Umbilical cord (tissue), 1 donor: ENCODE measurements at regions not wholly inside any gene's neighbourhood (a gene's known extent, or its start where the extent isn't known, plus 50 kb on each side); places are given as distances from the start of the nearest gene placed in this dataset.

Experiments used
- DNase-seq: peaks from one replicate; pipeline ENCODE4 v3.0.0-alpha.2; 2015; ENCODE audit warnings: low spot score

DNA sequence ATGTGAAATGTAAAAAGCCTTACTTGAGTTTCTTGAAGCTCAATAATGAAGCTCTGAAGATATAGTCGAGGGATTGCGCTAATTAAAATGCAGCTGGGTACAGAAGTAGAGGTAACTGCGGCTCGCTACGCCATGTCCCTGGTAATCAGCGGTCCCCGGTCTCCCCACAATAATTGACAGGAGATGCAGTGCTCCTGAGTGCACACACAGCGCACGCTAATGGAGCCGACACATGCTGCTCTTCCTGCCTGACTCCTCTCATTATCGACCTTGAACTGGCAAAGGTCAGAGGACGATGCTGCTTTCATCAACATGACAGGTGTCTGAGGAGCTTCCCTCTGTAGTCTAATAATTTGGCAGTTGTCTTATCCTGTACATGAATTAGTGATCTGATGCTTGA lies 365.9 kb downstream of the RNF144B start:
- DNase-seq, result no peak

DNA sequence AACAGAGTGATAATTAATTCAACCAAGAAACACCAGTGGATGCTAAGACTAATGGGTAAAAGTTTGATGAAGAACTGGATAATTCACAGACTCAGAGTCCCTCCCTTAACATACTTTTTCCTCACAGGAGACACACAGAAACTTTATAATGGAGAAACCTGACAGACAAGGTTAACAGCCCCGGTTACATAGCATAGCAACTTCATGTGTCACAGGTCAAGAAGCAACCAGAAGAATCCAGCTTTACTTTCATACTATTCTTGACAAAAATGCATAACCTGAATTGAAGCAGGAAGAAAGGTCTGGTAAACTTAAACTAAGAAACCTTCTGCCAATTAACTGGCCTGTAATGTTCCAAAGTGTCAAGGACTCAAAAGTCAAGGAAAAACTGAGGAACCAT lies 375.9 kb downstream of the RNF144B start:
- peak; percentile 40 for DNase-seq

DNA sequence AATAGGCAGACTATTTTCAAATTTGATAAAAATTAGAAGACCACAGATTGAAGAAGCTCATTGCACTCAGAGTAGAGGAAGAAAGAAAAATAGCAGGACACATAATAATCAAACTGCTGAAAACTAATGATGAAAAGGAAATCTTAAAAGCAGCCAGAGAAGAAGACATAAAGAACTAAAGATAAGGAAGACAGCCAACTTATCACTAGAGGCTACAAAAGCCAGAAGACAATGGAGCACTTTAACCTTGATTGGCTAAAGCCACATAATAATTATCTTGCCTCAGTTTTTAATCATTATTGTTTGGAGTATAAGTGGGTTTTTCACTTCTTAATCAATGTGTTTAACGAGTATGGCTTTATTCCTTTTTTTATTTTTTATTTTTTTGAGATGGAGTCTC lies 397.6 kb downstream of the RNF144B start:
- no peak for DNase-seq

DNA sequence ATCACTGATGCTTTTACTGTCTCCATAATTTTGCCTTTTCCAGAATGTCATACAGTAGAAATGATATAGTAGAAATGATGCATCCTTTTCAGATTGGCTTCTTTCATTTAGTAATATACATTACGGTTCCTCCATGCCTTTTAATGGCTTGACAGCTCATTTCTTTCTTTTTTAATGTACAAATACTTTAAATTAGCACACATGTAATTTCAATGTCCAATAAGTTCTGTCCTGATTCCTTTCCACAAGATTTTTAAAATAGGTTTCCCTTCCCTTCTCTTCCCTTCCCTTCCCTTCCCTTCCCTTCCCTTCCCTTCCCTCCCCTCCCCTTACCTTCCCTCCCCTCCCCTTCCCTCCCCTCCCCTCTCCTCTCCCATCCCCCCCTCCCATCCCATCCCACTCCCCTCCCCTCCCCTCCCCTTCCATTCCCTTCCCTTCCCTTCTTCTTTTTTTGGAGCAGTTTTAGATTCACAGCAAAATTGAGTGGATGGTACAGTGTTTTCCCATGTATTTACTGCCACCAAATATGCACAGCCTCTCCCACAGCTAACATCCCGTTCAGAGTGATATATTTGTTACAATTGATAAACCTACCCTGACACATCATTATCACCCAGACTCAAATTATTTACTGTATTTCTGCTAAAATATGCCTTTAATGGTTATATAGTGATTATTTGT lies 398.8 kb downstream of the RNF144B start:
- DNase-seq, result no peak

DNA sequence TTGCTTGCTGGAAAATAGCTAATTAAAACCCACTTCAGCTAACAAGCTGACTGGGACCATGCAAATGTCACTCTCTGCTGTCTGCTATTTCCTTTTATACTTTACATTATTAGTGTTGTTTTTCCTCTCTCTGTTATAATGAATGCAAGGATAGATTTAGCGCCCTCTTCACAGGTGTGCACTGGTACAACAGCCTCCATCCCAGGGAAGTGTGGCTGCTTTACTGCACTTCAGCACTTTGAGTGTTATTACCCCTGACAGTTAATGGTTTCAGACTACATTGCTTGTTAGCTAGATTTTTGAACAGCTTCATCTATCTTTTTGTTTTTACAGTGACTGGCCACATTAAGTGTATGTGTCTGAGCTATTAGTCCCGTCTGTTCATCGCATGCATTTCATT lies 405.7 kb downstream of the RNF144B start:
- DNase-seq, result no peak

DNA sequence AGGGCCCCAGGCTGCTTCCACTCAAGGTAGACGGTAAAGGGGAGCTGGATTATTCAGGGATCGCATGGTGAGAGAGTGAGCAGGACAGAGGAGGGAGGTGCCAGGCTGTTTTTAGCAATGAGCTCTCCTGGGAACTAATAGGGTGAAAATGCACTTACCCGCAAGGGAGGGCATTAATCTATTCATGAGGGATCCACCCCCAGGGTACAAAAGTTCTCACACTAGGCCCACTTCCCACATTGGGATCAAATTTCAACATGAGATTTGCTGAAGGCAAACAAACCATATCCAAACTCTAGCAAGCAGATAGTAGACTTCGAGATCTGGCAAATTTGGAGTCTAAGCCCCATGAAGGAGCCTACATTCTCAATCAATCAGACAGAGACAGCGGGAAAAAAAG lies 408.6 kb downstream of the RNF144B start:
- DNase-seq, result no peak

DNA sequence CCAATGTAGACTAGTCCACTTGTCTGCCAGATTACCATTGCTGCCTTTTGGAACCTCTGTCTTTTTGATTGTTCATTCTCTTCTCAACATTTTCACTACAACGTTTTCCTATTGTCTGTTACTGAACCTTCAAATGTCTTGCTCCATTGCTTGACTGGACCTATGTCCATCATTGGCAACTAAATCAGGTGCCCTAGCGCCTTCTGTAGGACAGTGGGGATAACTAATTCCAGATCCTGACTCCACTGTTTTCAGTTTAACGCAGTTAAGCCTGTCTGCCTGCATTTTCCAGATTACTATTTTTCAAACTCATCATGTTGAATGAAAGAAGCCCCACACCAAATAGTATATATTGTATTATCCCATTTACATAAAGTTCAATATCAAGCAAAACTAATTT lies 433.6 kb downstream of the RNF144B start:
- no peak for DNase-seq

DNA sequence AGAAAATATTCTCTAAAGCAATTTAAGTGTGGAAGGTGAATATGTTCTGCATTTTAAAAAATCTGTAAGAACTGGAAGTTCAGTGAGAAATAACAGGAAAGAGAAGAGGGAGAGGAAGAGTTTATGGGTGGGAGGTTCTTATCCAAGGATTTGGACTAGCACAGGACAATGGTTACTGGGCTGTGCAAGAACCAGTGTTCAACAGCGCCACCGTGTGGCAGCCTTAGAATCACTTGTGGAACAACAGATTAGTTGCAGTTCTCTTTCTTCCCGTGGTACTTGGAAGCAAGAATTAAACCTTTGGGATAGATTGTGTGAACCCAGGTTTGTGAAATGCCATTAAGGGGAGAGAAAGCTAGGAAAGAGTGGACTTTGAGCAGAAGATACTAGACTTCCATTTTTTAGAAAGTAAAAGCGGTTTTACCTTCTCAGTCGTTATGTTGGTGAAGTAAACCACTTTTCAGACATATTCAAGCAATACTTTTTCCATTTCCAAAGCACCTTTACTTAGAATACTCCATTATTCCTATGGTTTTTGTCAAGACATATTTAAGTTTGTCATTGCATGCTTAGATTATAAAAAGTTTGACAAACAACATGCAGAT lies 436.7 kb downstream of the RNF144B start:
- no peak for DNase-seq

DNA sequence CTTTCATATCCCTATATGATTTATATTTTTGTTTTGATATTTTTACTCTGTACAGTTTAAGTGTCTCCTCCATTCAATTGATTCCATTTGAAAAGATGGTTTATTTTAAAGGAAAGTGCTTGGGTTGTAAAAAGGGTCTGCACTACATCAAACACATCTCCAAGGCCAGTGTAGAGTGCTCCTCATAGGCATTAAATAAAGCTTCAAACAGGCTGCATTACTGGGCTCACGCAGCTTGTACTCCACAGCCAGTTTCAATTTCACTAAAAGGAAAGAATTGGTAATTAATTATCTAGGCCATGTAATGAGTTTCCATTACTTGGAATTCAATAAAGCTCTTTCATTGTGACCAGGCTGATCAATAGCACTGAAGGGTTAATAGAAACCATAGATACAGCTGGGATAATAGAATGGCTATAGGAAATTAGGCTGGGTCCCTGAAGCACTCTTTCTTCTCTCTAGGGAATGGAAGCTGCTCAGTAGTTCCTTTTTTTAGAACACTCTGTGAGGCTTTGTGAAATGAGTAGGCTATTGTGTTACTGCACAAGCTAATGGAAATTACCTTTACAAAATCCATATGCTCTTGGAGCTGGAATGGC lies 442.2 kb downstream of the RNF144B start:
- no peak for DNase-seq

DNA sequence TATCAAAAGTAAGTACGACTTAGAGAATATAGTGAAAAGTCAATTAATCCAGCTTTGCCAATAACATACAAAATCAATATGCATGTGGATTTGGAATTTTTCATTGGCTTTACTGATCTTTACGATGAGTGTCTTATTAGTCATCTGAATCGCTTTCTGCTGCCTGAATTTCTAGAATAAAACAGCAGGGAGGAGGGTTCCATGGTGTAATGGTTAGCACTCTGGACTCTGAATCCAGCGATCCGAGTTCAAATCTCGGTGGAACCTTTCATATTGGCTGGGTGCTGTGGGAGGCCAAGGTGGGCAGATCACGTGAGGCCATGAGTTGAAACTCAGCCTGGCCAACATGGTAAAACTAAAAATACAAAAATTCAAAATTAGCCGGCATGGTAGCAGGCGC lies 448.8 kb downstream of the RNF144B start:
- DNase-seq, result no peak

DNA sequence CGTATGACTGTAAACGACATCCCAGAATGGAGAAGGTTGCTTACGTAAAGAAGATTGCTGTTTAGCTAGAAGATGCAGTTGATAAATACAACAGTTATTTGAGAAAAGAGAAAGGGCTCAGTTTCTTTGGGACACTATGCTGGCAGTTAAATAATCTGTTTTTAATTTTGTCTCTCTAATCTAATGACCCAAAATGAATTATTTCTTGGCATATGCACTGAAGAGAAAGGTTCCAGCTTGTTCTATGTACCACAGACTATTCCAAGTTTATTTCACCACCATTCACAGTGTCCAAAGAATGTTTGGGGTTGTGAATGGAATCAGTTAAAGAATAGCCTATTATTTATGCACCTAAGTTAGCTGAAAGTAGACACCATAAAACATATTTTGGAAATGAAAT lies 449.9 kb downstream of the RNF144B start:
- no peak for DNase-seq

DNA sequence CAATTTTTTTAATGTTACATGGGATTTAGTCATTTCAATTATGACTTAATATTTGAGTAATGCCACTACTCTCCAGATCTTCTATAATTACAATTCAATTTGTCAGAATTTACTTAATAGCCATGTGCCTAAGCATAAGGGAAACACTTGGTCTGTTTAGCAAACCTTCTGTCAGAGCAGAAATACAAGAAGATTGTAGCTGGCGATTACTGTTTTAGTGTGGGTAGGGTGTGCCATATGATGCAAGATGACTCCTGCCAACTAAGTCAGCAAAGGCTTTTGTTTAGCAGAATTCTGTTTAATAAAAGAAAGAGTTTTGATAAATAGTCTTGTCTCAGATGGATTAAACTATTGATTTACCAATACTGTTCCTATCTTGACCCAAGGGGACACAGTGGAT lies 455.4 kb downstream of the RNF144B start:
- DNase-seq, result no peak

DNA sequence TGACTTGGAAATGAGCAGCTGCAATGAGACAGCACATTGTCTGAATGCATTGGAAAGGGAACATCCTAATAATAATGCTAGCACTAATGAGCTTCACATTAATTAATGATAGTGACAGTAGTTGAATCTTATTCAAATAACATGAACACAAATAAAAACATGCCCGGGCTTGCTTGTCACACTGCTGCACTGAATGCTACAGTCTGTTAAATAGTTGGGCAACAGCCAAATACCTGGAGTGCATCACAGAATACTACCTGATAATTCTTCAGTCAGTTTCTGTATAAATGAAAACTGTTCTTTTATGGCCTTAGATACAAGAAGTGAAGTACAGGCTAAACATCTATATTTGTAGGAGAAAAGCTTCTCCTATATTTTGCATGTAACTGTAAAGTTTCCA lies 458.7 kb downstream of the RNF144B start:
- peak; percentile 5 for DNase-seq

DNA sequence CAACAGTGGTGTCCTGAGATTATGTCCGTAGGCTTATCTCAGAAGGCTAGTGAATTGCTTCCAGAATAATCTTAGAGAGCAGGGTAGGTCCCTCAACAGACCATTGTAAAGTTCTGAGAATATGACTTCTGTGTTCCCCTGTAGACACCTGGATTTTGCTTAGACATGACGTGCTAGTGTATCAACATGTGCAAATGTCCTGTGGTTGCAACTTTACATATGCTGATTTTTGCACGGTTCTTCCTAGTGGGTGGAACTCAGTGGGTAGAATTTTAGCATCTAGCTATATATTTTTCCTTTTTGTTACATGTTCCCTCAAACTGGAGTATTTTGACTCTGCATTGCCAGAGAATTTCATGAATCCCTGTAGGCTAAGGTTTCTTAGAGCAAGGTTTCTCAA lies 459.2 kb downstream of the RNF144B start:
- DNase-seq, result no peak

DNA sequence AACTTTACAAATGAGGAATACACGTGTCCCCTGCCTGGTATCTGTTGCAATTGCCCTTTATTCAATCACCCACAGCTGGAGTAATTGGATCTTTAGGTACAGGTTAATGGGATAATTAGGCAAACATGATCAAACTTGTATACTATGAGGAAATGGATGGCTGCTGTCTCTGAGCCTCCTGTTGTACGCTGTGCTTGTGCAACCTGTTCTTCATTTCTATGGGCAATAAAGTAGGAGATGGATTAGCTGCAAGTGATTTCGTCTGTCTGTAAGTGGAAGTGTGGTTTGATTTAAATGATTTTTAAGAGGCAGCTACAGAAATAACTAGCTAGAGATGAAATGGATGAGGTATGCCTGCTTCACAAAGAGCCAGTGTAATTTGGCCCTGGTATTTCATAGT lies 474.1 kb downstream of the RNF144B start:
- DNase-seq, result peak; percentile 6

DNA sequence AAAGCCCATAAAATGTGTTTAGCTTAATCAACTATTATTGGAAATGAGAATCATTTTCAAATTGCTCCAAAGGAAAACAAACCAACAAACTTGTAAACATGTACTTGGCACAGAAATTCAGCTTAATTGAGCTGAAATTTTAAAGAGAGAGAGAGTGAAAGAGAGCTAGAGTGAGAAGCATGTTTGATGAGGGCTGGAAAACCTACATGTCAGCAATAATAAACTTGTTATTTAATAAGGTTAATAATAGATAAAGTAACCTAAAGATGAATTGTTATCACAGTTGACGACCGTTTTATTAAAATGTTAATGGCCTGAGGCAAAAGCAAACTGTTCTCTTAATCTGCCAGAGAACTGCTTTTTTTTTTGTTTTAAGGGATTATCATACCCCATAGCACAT lies 496.1 kb downstream of the RNF144B start:
- no peak for DNase-seq

DNA sequence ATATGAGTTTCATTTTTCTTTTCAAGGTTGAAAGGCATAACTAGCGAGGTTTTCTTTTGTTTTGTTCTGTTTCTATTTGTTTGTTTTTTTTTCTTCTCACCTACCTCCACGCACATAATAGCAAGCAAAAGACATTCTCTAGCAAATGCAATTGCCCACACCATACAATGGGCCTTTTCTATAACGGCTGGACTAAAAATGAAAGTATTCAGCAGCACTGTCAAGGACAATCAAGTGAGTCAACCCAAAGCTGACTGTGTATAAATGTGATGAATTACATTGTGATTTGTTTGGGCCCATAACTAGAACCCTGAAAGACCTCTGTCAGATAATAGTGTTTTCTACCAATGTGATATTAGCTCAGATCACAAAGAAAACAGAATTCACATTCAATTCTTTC lies 496.7 kb downstream of the RNF144B start:
- no peak for DNase-seq

DNA sequence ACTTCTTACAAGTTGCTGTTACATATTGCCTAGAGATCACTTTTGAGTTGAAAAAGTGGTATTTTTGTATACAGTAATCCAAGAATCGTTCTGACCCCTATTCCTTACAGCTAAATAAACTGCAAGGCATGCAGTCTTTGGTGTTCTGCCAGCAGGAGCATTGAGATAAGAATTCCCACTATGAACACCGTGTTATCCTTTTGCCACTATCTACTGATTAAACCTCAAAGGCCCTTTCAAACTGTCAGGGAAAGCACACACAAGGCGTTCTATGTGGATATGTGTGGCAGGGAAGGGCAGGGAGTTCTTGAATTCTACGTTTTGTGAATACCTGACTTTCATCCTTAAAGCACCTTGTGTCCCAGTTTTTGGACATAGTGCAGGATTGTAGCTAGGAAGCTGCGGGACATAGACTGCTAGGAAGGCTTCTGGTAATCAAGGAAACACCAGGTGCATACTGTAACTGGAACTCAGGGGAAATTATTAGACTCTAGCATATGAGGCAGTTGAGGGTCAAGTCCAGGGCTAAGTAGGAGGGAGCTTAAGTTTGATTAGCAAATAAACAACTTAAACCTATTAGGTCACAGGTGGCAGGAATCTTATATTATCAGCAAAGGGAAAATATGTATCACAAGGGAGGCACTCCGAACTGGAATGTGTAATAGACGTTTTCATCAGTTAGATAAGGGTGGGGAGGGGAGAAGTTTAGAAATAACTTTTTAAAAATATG lies 506.6 kb downstream of the RNF144B start:
- peak; percentile 10 for DNase-seq

DNA sequence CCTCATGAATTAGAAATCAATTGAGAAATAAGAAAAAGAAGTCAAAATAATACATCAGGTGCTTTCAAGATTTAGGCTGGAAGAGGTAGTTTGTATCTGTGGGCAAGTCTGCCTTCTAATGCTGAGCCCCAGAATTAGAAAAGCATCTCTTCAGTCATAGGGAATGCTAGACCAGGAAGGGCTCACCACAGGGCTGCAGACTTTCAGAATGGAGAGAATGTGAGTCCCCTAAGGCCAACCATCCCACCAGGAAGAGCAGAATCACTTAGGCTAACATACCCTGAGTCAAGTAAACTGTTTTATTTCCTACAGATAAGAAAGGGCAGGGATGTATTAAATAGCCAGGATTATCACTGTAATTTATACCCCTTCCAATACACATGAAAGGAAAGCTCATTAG lies 510.2 kb downstream of the RNF144B start:
- no peak for DNase-seq

DNA sequence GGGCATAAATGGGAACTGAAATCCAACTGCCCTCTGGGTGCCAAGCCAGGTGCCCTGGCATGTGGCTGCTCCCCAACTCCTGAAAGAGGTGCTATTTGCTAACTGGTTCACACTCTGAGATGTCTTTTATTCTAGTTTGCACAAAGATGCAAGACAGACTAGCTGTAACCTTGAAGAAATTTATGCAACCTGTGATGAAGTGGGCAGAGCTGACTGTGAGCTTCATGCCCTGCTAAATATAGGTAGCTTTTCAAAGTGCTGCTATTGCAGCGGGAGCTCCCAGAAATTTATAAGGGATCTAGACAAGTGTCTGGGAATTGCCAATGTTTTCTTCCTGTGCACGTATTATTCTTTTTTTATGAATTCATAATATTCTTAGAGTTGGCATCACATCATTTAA lies 517.5 kb downstream of the RNF144B start:
- no peak for DNase-seq

DNA sequence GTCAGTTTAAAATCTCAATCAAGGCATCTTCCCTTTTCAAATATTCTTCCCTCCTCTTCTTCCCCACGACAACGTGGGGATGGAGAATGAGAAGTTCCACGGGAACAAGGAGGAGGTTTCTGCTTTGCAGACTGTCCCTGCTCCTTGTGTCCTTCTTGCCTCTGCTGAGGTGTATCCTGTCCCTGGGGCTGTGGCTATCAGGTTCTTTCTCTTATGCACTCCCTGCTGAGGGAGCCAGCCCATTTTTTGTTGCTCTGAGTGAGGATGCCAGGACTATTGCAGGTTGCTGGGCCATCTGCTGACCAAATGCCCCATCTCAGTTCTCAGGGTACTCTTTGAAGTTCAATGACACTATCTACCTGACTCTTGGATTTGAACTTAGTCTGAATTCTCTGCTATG lies 533.6 kb downstream of the RNF144B start:
- no peak for DNase-seq

DNA sequence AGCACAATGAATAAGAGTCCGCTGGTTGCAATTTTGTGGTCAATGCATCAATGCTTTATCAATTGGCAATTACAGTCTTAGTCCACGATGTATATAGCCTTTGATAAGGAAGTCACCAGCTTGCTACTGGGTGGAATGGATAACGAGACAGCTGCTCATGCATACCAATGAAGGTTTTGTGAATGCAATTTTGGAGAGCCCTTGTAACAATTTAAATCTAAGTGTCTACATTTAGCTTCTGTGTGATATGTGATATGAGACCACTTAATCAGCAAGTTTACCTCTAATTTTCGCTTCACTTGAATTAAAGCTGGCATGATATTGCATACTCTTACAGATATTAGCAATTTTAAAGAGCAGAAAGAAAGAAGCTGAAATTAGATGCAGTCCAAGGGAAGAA lies 543.9 kb downstream of the RNF144B start:
- no peak for DNase-seq

DNA sequence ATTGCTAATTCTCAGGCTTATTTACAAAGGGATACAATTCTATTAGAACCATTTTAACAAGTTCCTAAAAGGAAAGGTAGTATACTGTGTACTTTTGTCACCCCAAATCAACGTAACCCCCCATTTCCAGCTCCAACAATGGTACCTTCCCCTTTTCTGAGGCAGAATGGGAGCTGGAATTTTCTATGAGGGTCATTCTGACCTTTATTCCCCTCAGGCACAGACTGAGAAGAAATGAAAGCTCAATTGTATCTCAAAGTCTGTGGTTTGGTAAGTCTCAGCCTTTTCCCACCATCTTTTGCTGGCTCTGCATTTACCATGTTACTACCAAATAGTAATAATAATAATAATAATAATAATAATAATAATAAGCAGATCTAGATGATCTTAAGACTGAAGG lies 571.0 kb downstream of the RNF144B start:
- DNase-seq, result no peak
